HepG2 (cell line): ENCODE measurements at regions not wholly inside any gene's neighbourhood (a gene's known extent, or its start where the extent isn't known, plus 50 kb on each side); places are given as distances from the start of the nearest gene placed in this dataset.

ENCODE experiments used
- ATAC-seq: fragments of 200-7000 bp; cut with Tn5 transposase; 3 replicates; pipeline ENCODE4 v1.9.1; 2020; ENCODE audit warnings: mild to moderate bottlenecking, moderate library complexity
- BruUV-seq: library from RNA; stranded (reverse); fragments of 400-500 nt; replicated peaks from 2 replicates; lab custom pipeline; 2021; lab: Mats Ljungman, UMichigan
- CTCF ChIA-PET: fragments of 300-600 bp; formaldehyde crosslinking; extraction: SDS; loops from one replicate; lab custom pipeline; 2021; ENCODE audit warnings: low total read pairs, inconsistent platforms, low intra/inter-chr PET ratio; lab: Yijun Ruan, JAX
- POLR2A ChIA-PET: fragments of 350-600 bp; sonication (Branson Sonifier 250); formaldehyde crosslinking; loops from one replicate; lab custom pipeline; 2020; ENCODE audit warnings: antibody characterized with exemption, inconsistent platforms; lab: Yijun Ruan, JAX
- DNase-seq: peaks from one replicate; pipeline ENCODE4 v3.0.0-alpha.2; 2015; ENCODE audit warnings: low spot score
- FAIRE-seq: peaks from 3 replicates; lab custom pipeline; 2011; peaks lifted over from hg19 to GRCh38; lab: Jason Lieb, UNC
- H2AFZ ChIP-seq: one replicate; pipeline ENCODE4 v1.6.1; 2011; ENCODE audit warnings: low read length, inconsistent platforms
- H3K27ac ChIP-seq: fragments of 300-600 bp; 3 replicates; pipeline ENCODE4 v1.8.0; 2011; ENCODE audit warnings: mixed run types, mild to moderate bottlenecking, mixed read lengths, low read length, inconsistent platforms; ENCODE audit not compliant: insufficient read depth; ENCODE audit errors: extremely low read length
- H3K27me3 ChIP-seq, 2 experiments: fragments of 200-600 bp in 1 of 2; 2 replicates in 1 of 2; 3 replicates in 1 of 2; pipeline versions ENCODE4 v1.6.0 to v1.8.0; 2011; ENCODE audit warnings: low read length in 2 of 2, mild to moderate bottlenecking in 2 of 2, moderate library complexity in 2 of 2, inconsistent platforms in 1 of 2; ENCODE audit not compliant: insufficient read depth in 2 of 2, control insufficient read depth in 1 of 2
- H3K36me3 ChIP-seq, 2 experiments: fragments of 200-600 bp in 1 of 2; replicated peaks in 1 of 2; 2 replicates in 1 of 2; 3 replicates in 1 of 2; pipeline versions ENCODE4 v1.5.1 to v1.8.0; 2011; ENCODE audit warnings: low read length in 2 of 2, inconsistent platforms in 1 of 2; ENCODE audit not compliant: insufficient read depth in 2 of 2, control insufficient read depth in 1 of 2
- H3K4me1 ChIP-seq: 2 replicates; pipeline ENCODE4 v1.5.1; 2012; ENCODE audit warnings: low read length, inconsistent platforms; ENCODE audit not compliant: insufficient read depth
- H3K4me2 ChIP-seq: 2 replicates; pipeline ENCODE4 v1.6.0; 2011; ENCODE audit warnings: low read depth, low read length, inconsistent platforms
- H3K4me3 ChIP-seq, 3 experiments: fragments of 200-600 bp in 1 of 3; sonication (generic), shearing (Covaris generic) in 1 of 3; replicated peaks in 1 of 3; 2 replicates each; pipeline ENCODE4 v1.5.1; 2011 to 2016; ENCODE audit warnings: low read length in 3 of 3, inconsistent platforms in 2 of 3, low read depth in 2 of 3, mild to moderate bottlenecking in 2 of 3, control low read depth in 1 of 3, mixed read lengths in 1 of 3; ENCODE audit not compliant: insufficient read depth in 1 of 3
- H3K79me2 ChIP-seq: one replicate; pipeline ENCODE4 v1.6.1; 2011; ENCODE audit warnings: low read length, inconsistent platforms; ENCODE audit not compliant: insufficient read depth
- H3K9ac ChIP-seq: 2 replicates; pipeline ENCODE4 v1.6.0; 2011; ENCODE audit warnings: mild to moderate bottlenecking, low read depth, low read length, inconsistent platforms; ENCODE audit not compliant: insufficient read depth
- H3K9me3 ChIP-seq: 2 replicates; pipeline ENCODE4 v1.5.1; 2012; ENCODE audit warnings: mild to moderate bottlenecking, low read length
- H4K20me1 ChIP-seq: 2 replicates; pipeline ENCODE4 v1.6.0; 2011; ENCODE audit warnings: inconsistent platforms, mild to moderate bottlenecking, low read length, moderate library complexity; ENCODE audit not compliant: insufficient read depth
- CENPT ChIP-seq: sonication (generic); formaldehyde crosslinking; IDR thresholded peaks from 2 replicates; pipeline ENCODE4 v1.8.0; 2022; ENCODE audit warnings: low read depth, mild to moderate bottlenecking, moderate library complexity, missing genetic modification reagents
- CREBL2 ChIP-seq: sonication (generic); formaldehyde crosslinking; IDR thresholded peaks from 2 replicates; pipeline ENCODE4 v1.8.1; 2023; ENCODE audit warnings: missing genetic modification reagents, mild to moderate bottlenecking, borderline replicate concordance
- DMTF1 ChIP-seq: sonication (generic); formaldehyde crosslinking; IDR thresholded peaks from 2 replicates; pipeline ENCODE4 v1.4.0; 2020; ENCODE audit warnings: mild to moderate bottlenecking, missing genetic modification reagents
- FLYWCH1 ChIP-seq: sonication (generic); formaldehyde crosslinking; IDR thresholded peaks from 2 replicates; pipeline ENCODE4 v1.8.1; 2023; ENCODE audit warnings: mild to moderate bottlenecking, missing genetic modification reagents
- FOXP4 ChIP-seq: sonication (generic); formaldehyde crosslinking; IDR thresholded peaks from 2 replicates; pipeline ENCODE4 v1.4.0; 2020; ENCODE audit warnings: missing genetic modification reagents
- GTF3A ChIP-seq: sonication (generic); formaldehyde crosslinking; conservative IDR thresholded peaks from 2 replicates; pipeline ENCODE4 v1.4.0; 2020; ENCODE audit warnings: mild to moderate bottlenecking, missing genetic modification reagents
- HES4 ChIP-seq: sonication (generic); formaldehyde crosslinking; IDR thresholded peaks from 2 replicates; pipeline ENCODE4 v1.9.0; 2021; ENCODE audit warnings: mild to moderate bottlenecking, missing genetic modification reagents, borderline replicate concordance
- KMT2A ChIP-seq: sonication (generic); formaldehyde crosslinking; IDR thresholded peaks from 2 replicates; pipeline ENCODE4 v1.4.0; 2020; ENCODE audit warnings: missing genetic modification reagents
- MBNL3 ChIP-seq: fragments of 250-450 bp; sonication (Bioruptor Pico); conservative IDR thresholded peaks from 2 replicates; pipeline ENCODE4 v1.8.0; 2022; ENCODE audit warnings: mild to moderate bottlenecking, inconsistent platforms
- NFE2L2 ChIP-seq: fragments of 150-350 bp; IDR thresholded peaks from 2 replicates; pipeline ENCODE4 v1.6.1; 2014; ENCODE audit warnings: low read length
- TAF15 ChIP-seq: fragments of 200-400 bp; formaldehyde crosslinking; IDR thresholded peaks from one replicate; pipeline ENCODE4 v1.6.1; 2018; ENCODE audit warnings: mild to moderate bottlenecking, low read depth, low read length; ENCODE audit not compliant: poor library complexity, severe bottlenecking
- TEAD3 ChIP-seq: optimal IDR thresholded peaks from 2 replicates; pipeline ENCODE3; 2016; ENCODE audit warnings: borderline replicate concordance
- TMF1 ChIP-seq: sonication (generic); formaldehyde crosslinking; IDR thresholded peaks from 2 replicates; pipeline ENCODE4 v1.8.1; 2022; ENCODE audit warnings: low read depth, missing genetic modification reagents
- ZNF136 ChIP-seq: sonication (generic); formaldehyde crosslinking; IDR thresholded peaks from 2 replicates; pipeline ENCODE4 v1.8.1; 2022; ENCODE audit warnings: low read depth, mild to moderate bottlenecking, moderate library complexity, missing genetic modification reagents
- ZNF607 ChIP-seq: sonication (generic); formaldehyde crosslinking; IDR thresholded peaks from 2 replicates; pipeline ENCODE4 v1.5.1; 2020; ENCODE audit warnings: missing genetic modification reagents, mild to moderate bottlenecking, borderline replicate concordance
- ZNF788 ChIP-seq: sonication (generic); formaldehyde crosslinking; IDR thresholded peaks from 2 replicates; pipeline ENCODE4 v1.5.0; 2020; ENCODE audit warnings: mild to moderate bottlenecking, missing genetic modification reagents, borderline replicate concordance
- ZSCAN25 ChIP-seq: sonication (generic); formaldehyde crosslinking; IDR thresholded peaks from 2 replicates; pipeline ENCODE4 v1.8.0; 2022; ENCODE audit warnings: mild to moderate bottlenecking, missing genetic modification reagents
- WGBS: methylation state at CpG from one replicate; pipeline ENCODE4 v1.1.6; 2017; ENCODE audit warnings: low lambda C conversion rate; 5-methylcytosine and 5-hydroxymethylcytosine counted together
- in situ Hi-C: cut with HindIII; loops from 2 replicates; pipeline ENCODE4 v1.10.0; 2017; ENCODE audit warnings: low pct_unique_long_range_greater_than_20kb; ENCODE audit not compliant: extremely low pct_ligation_motif_present
- intact Hi-C: fragments of 100-400 bp; cut with micrococcal nuclease; formaldehyde crosslinking; loops from one replicate; pipeline ENCODE4 v1.10.0; 2022; ENCODE audit not compliant: unreplicated experiment

GRCh38 chr14:50045039-50045711 lies 71.2 kb downstream of the VCPKMT start:
- peaks cover 75% of the 10 kb centered on the region for H3K4me1 ChIP-seq
- POLR2A ChIA-PET: interaction anchor here (0.6 to 1.9 kb wide), 7 partner anchors 16 to 182 kb away, joined by 3 to 33 read pairs (median 5); no protein-coding TSS in a partner anchor
- peak overlapping the region; percentile 65 for H3K27ac ChIP-seq
- peak overlapping the region; percentile 31 for H3K4me2 ChIP-seq
- H3K9me3 ChIP-seq: no peaks in the 10 kb centered on the region
- 3% methylated on average over 8 of the region's 8 CpGs for WGBS
- ATAC-seq (peak; percentile 92), DNase-seq (peak; percentile 82), FAIRE-seq (peak; percentile 83)
- no peaks in the 10 kb centered on the region for H4K20me1 ChIP-seq
- CTCF ChIA-PET: no interaction called here
- no peaks in the 10 kb centered on the region for H3K79me2 ChIP-seq
- in situ Hi-C loops: no loop called here
- peak overlapping the region; percentile 57 for H2AFZ ChIP-seq
- BruUV-seq: no TSS peak
- H3K36me3 ChIP-seq: no peaks in the 10 kb centered on the region
- no peaks in the 10 kb centered on the region; a peak in 1 of 5 replicates for H3K27me3 ChIP-seq
- no peak overlapping the region for H3K4me3 ChIP-seq
- intact Hi-C loops: loop anchor here (10.0 kb wide), 1 partner anchor 60 kb away; no protein-coding TSS in a partner anchor
- peak overlapping the region; percentile 29 for H3K9ac ChIP-seq
- TF ChIP-seq ZNF788 (CRISPR knock-in tag) (peak; percentile 88; the same call in 1 of the 2 replicates), MBNL3 (CRISPR knock-in tag) (no peak), ZNF136 (no peak), TMF1 (CRISPR knock-in tag) (no peak), HES4 (CRISPR knock-in tag) (no peak; the same call in 1 of the 2 replicates), DMTF1 (CRISPR knock-in tag) (no peak), ZSCAN25 (CRISPR knock-in tag) (peak; percentile 89), FOXP4 (peak; percentile 87), NFE2L2 (no peak), TEAD3 (CRISPR knock-in tag) (peak; percentile 53), TAF15 (no peak), CENPT (CRISPR knock-in tag) (no peak), CREBL2 (CRISPR knock-in tag) (no peak), FLYWCH1 (no peak), ZNF607 (CRISPR knock-in tag) (peak; percentile 73), KMT2A (CRISPR knock-in tag) (peak; percentile 69), GTF3A (0 out of 2 replicates have a peak, but pooled peaks have one; percentile 58)
